HG03196 (cell line): ENCODE measurements at regions not wholly inside any gene's neighbourhood (a gene's known extent, or its start where the extent isn't known, plus 50 kb on each side); places are given as distances from the start of the nearest gene placed in this dataset.
"Not testable (repeated sequence)": the region's sequence is repeated elsewhere in the genome, so short reads cannot be mapped to it uniquely, and the experiment has no call there.

Experiments used
- ATAC-seq: cut with Tn5 transposase; IDR thresholded peaks from one replicate; pipeline ENCODE4 v1.9.1; 2021; ENCODE audit not compliant: unreplicated experiment

DNA sequence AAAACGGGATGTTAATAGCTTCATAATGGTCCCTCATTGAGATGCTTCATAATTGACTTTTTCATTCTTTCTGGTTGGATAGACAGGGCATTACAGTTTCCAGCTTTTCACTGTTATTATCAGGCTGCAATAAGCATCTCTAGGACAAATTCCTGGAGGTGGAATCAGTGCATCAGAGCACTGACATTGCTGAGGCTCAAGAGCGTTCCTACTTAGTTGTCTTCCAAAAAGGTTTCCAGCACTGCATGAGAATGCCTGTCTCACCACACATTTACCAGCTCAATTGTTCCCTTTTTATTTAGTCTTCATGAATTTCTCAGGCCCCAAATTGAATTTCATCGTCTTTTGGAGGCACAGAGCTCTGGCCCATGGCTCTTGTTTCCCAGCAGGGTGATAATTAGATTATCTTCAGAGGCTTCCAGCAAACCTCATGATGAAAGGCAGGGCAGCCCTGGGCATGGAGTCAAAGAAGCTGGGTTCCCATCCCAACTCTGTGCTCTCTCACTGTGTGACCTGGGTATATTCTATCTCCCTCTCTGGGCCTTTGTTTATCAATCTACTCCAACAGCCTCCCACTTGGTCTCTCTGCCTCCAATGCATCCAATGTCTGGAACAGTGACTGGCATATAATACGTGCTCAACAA is 451.4 kb downstream of the PTPRU start:
- ATAC-seq, result no peak

DNA sequence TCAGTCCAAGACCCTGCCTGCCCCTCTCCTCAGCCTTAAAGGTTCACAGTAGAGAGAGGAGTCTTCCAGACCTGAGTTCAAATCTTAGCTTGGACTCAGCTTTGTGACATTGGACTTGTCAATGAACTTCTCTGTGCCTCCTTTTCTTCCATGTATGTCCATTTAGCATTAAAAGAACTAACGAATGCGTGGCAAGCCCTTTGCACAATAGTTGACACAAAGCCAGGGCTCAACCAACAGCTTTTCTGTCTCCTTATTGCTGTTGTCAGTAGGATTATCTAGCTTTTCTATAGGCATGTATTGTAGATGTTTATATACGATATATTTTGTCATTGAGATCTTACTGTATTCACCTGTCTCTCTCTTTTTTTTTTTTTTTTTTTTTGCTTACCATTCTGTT is 450.8 kb downstream of the PTPRU start:
- no peak for ATAC-seq

DNA sequence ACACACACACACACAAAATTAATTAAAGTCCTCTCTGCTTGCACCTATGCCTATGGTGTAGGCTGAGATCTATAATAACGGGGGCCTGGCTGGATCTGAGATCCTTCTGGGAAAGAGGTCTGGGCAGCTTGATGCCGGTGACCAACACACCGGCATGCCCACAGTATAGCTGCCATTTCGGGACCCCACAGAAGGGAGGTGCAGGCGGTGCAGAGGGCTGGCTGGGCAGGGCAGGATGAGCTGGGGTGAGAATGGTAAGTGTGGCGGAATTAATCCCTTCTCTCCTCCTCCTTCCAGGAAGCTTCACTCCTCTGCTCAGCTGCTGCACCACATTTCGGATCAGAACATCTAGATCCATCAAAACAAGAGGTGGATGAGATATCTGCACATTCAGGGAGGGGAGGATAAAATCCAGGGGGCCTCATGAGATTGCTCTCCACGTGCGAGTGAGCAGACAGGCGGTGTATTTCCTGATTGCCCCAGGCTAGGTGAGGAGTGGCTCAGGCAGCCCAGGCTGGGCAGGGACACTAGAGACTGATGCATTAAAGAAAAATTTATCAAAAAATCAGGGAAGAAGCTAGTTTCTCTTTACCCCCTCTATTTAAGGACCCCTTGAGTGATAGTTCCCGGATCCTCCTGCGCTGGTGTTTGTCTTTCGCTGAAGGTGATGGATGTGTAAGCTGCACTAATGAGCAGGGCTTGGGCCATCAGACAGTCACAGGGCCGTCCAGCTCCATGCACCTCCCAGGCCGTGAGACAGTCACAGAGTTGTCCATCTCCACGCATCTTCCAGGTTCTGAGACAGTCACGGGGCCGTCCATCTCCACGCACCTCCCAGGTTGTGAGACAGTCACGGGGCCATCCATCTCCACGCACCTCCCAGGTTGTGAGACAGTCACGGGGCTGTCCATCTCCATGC is 449.9 kb downstream of the PTPRU start:
- no peak for ATAC-seq

DNA sequence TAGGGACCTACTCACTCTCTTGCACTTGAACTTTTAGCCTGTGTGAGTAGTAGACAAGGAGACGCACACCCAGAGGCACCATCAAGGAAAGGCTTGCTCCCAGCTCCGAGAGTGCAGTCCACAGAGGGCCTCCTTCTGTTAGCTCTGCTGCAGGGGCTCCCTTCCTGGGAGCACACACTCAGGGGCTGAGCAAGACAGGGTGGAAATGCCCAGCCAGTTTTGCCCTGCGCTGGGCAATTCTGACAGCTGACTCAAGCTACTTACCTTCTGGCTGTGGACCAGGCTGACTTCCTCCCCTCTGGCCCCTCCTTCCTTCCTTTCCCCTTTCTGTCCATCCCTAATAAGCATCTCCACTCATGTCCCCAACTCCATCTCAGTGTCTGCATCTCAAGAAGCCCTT is 449.1 kb downstream of the PTPRU start:
- ATAC-seq, result no peak

DNA sequence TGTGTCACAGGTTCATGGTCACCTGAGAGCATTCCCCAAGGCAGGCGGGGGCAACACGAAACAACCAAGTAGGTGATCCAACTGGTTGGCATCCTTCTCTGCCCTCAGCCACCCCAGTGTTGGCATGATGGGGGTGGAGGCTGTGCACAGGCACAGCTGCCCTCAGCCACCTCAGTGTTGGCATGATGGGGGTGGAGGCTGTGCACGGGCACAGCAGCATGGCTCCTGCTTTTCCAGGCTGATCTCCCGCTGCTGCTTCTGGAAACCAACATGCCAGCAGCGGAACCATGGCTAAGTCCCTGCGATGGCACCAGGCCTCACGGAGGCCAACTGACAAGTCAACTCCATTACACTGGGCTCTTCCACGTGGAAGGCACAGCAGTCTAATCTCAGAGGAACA is 447.8 kb downstream of the PTPRU start:
- ATAC-seq, result no peak

DNA sequence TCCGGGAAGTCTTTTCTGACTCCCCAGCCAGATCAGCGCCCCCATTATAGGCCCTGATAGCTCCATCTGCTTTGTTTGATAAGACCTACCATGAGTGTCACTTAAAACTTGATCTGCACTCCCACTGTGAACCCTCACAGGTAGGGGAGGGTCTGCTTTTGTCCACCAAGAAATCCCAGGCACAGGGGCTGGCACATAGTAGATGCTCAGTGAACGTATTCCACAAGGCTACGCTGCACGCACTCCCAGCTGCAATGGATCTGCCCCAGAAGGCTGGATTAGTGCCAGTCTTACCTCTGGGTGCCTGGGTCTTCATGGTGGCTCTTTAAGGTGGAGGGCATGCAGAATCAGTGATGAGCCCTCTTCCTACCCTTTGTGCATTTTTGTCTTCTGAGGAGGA is 447.1 kb downstream of the PTPRU start:
- no peak for ATAC-seq

DNA sequence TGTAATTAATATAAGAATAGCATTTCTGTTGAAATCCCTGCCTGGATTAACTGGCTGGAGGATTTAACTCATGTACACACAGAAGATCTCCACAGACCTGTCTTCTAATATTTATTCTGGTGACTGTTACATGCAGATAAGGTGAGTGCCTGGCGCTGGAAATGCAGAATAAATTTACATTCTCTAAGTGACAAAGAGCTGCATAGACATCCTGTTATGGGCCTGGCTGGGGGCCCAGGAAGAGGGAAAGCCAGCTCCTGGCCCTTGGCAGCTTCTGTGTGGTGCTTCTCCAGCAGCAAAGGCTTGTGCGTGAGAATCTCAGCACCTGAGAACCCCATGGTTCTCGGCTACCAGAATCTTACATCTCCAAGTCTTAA is 446.6 kb downstream of the PTPRU start:
- ATAC-seq, result no peak

GRCh38 chr1:29682171-29682918 is 446.0 kb downstream of the PTPRU start:
- ATAC-seq, result no peak

- ATAC-seq, result not testable (repeated sequence)
These were observed 445.1 kb downstream of the PTPRU start for GRCh38 chr1:29681416-29681815.

- no peak for ATAC-seq
These were observed 443.7 kb downstream of the PTPRU start for GRCh38 chr1:29679828-29680558.

GRCh38 chr1:29679316-29679715 is 443.0 kb downstream of the PTPRU start:
- no peak for ATAC-seq

- ATAC-seq, result no peak
These were observed 441.0 kb downstream of the PTPRU start for GRCh38 chr1:29677028-29678024.

DNA sequence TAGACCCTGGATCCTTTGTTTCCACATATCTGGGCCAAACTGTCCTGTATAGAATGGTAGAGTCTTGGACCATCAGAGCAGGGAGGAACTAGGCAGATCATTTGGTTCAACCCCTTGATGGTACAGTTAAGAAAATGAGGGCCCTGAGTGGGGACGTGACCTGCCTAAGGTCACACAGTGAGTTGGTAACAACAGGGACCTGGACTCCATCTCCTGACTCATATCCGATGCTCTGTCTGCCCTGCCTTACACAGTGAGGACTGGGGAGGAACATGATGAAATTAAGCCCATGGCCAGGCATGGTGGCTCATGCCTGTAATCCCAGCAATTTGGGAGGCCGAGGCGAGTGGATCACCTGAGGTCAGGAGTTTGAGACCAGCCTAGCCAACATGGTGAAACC is 440.2 kb downstream of the PTPRU start:
- no peak for ATAC-seq

DNA sequence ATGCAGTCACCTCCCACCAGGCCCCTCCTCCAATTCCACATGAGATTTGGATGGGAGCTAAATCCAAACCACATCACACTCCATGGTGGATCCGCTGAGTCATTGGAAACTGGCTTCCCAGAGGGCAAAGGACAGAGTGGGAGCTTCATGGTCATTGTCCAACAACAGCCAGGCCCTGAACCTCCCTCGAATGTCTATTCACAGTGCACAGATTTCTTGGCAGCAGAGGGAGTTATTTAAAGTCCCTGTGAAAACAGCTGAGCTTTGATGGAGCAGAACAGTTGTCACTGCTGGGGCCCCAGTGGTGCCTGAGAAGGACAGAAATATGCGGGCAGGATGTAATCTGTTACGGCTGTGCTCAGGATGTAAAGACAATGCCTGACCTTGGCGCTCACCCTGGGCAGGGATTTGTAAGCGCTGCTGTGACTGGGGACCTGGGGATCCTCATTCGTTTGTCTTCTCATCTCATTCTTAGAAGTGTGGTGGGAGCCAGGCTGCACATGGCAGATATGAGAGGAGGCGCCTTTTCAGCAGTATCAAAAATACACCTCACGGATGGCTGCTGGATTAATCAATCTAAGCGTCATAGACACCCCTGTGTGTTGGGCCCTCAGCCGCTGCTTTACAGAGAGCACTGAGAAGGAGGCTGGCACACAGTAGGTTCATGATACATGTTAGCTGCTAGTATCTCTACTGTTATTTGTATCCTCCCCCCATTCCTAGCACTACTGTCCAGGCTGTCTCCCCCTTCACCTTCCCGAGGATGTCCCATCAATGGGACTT is 439.4 kb downstream of the PTPRU start:
- no peak for ATAC-seq

DNA sequence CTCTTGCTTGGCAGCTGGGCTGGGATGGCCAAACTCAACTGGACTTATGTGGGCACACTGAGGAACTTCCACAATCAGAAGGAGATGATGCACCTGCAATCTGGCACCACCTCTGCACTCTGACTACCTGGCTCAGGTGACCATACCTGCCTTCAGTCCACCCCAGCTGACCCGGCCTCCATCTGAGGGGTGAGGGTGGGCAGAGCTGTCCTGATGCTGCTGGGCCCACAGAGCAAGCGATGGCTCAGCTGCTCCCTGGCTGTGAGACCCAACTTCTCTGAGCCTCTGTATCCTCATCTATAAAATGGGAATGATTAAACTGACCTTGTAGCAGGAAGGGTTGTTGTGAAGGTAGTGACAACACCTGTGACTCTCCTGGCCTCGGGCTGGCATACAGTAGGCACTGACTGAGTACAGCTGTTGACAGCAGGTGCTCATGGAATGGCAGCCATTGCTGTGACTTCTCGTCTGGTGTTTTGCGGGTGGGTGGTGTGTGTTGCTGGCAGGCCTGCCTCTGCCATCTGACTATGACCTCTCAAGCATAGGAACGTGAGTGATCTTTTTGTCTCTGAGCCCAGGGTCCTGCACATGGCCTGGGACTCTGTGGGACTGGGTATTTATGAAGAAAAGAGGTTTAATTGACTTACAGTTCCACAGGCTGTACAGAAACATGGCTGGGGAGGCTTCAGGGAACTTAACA is 438.5 kb downstream of the PTPRU start:
- no peak for ATAC-seq

DNA sequence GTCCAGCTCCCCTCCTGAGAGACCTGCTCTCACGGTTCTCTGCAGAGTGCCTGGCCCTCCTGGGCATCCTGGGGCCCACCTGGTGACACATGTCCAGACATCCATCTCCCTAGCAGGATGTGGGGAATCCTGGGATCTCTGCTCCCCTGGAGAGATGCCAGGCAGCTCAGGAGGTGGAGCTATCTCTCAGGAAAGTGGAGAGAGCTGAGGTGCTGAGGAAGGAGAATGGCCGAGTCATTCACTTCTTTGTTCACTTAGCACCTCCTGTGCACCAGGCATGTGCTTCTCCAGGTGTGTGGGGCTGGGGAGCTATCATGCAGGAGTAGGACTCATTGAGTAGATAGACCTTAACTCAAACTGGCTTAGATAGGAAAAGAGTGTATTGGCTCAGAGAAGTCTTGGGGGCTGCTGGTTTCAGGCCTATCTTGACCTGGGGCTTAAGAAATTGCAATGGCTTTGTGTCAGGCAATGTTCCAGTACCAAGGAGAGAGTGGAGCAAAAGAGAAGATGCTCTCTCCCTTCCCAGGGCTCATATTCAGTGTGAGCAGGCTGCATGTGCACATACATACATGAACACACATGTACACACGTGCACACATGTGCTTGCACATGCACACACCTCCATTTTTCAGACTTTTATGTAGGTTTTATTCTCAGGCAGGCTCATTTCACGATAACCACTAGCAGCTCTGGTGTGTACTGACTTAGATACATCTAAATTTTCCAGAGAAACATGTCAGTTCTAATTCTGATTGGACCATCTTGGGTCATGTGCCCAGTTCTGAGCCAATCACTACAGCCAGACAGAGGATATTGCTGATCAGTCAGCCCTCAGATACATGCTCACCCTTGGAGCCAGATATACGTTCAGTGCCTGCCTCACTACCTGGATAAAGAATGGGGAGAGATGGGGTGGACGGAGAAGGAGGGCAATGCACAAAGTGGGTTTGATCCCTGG is 437.6 kb downstream of the PTPRU start:
- ATAC-seq, result no peak

GRCh38 chr1:29673228-29673500 is 436.8 kb downstream of the PTPRU start:
- ATAC-seq, result no peak
